ENCODE measurements at regions not wholly inside any gene's neighbourhood (a gene's known extent, or its start where the extent isn't known, plus 50 kb on each side); places are given as distances from the start of the nearest gene placed in this dataset.

- ChIA-PET POLR2A (no interaction called here), CTCF (no interaction called here), RAD21 (ENCODE audit: low non-redundant PET in 1 of 2, low total read pairs in 2 of 2, uncharacterized antibody in 2 of 2, unreplicated experiment in 2 of 2) (no interaction called here)
- no peaks in the 10 kb centered on the region for H3K27me3 ChIP-seq (ENCODE audit: insufficient read depth, low read length)
- BruUV-seq (replicated peaks): no TSS peak
- H3K9me3 ChIP-seq (ENCODE audit: control insufficient read depth in 1 of 2, insufficient read depth in 1 of 2, low read depth in 1 of 2, low read length in 2 of 2): no peaks in the 10 kb centered on the region
- no peak overlapping the region for H3K4me2 ChIP-seq (ENCODE audit: low read length)
- no peaks in the 10 kb centered on the region for H3K9me2 ChIP-seq (ENCODE audit: insufficient read depth)
- TF ChIP-seq ZNF274 (IDR thresholded peaks at IDR 0.05; ENCODE audit: low read depth, low read length): no peak
- no peak overlapping the region for H3K4me3 ChIP-seq (replicated peaks in 1 of 2; ENCODE audit: low read depth in 1 of 2, low read length in 2 of 2)
- no peak overlapping the region for H3K9ac ChIP-seq (ENCODE audit: low read length)
- DNase-seq (ENCODE audit: low read depth, low spot score) (no peak), ATAC-seq (no peak)
- H3K27ac ChIP-seq (ENCODE audit: low read depth, low read length): no peak overlapping the region
- intact Hi-C loops (cut with micrococcal nuclease): no loop called here
- no peak overlapping the region for H2AFZ ChIP-seq (ENCODE audit: low read depth, low read length, poor library complexity, severe bottlenecking)
- H4K20me1 ChIP-seq (ENCODE audit: insufficient read depth): no peaks in the 10 kb centered on the region
- H3K79me2 ChIP-seq (ENCODE audit: insufficient read depth, low read length): no peaks in the 10 kb centered on the region
- H3K36me3 ChIP-seq (ENCODE audit: control insufficient read depth in 1 of 2, insufficient read depth in 2 of 2, low read length in 2 of 2): no peaks in the 10 kb centered on the region
- H3K4me1 ChIP-seq (ENCODE audit: control insufficient read depth in 1 of 2, insufficient read depth in 2 of 2, low read length in 2 of 2): no peaks in the 10 kb centered on the region
Measured at GRCh38 chr6:95383878-95384277, 193.5 kb upstream of the MANEA start.

DNA sequence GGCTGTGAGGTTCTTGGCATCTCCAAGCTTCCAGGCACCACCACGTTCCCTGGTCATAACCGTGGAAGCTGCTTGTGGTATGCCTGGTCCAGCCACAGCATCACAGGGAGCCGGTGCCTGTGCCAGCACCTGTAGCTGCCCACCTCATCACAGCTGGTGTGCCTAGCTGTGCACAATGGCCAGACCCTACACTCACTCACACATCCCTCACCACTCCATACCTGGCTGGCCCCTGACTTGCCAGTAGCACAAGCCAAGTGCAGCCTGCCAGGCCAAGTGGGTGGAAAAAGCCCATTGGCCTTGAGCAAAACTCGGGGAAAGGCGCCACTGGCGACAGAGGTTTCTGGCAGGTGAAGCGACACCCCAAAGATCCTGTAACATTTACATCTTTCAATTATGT lies 192.3 kb upstream of the MANEA start:
- CTCF ChIA-PET: no interaction called here
- Histone ChIP-seq H2AFZ (ENCODE audit: low read depth, low read length, poor library complexity, severe bottlenecking) (no peak overlapping the region), H3K79me2 (ENCODE audit: insufficient read depth, low read length) (no peaks in the 10 kb centered on the region), H3K4me3 (replicated peaks in 1 of 2; ENCODE audit: low read depth in 1 of 2, low read length in 2 of 2) (no peak overlapping the region), H4K20me1 (ENCODE audit: insufficient read depth) (no peaks in the 10 kb centered on the region), H3K9me2 (ENCODE audit: insufficient read depth) (no peaks in the 10 kb centered on the region), H3K36me3 (ENCODE audit: control insufficient read depth in 1 of 2, insufficient read depth in 2 of 2, low read length in 2 of 2) (no peaks in the 10 kb centered on the region), H3K4me2 (ENCODE audit: low read length) (no peak overlapping the region), H3K4me1 (ENCODE audit: control insufficient read depth in 1 of 2, insufficient read depth in 2 of 2, low read length in 2 of 2) (no peaks in the 10 kb centered on the region), H3K9me3 (ENCODE audit: control insufficient read depth in 1 of 2, insufficient read depth in 1 of 2, low read depth in 1 of 2, low read length in 2 of 2) (no peaks in the 10 kb centered on the region), H3K9ac (ENCODE audit: low read length) (no peak overlapping the region), H3K27me3 (ENCODE audit: insufficient read depth, low read length) (no peaks in the 10 kb centered on the region), H3K27ac (ENCODE audit: low read depth, low read length) (no peak overlapping the region)
- TF ChIP-seq POLR2A (IDR thresholded peaks at IDR 0.05; ENCODE audit: borderline replicate concordance, extremely low read depth, insufficient read depth, insufficient read length) (no peak), RAD21 (IDR thresholded peaks at IDR 0.05; ENCODE audit: low read depth) (no peak), EZH2 (IDR thresholded peaks at IDR 0.05) (no peak), ELF1 (IDR thresholded peaks at IDR 0.05; ENCODE audit: borderline replicate concordance, low read depth) (no peak), JUND (IDR thresholded peaks at IDR 0.05) (no peak), ZFX (IDR thresholded peaks at IDR 0.05) (no peak)
- no TSS peak for BruUV-seq (replicated peaks)
- RAD21 ChIA-PET (ENCODE audit: low non-redundant PET in 1 of 2, low total read pairs in 2 of 2, uncharacterized antibody in 2 of 2, unreplicated experiment in 2 of 2): no interaction called here
- no peak for DNase-seq (ENCODE audit: low read depth, low spot score)
- ATAC-seq: no peak
- POLR2A ChIA-PET: no interaction called here
- intact Hi-C loops (cut with micrococcal nuclease): no loop called here
